Tibial artery (tissue), 4 donors: ENCODE measurements at regions not wholly inside any gene's neighbourhood (a gene's known extent, or its start where the extent isn't known, plus 50 kb on each side); places are given as distances from the start of the nearest gene placed in this dataset.

Experiments
- DNase-seq, 2 donors: peaks; one replicate each; pipeline ENCODE4 v3.0.0-alpha.2; 2019
- H3K27ac ChIP-seq, 2 donors: fragments of 200-600 bp; sonication (generic) in 1 of 2; 1 replicate in 1 of 2; 2 replicates in 1 of 2; pipeline ENCODE4 v1.5.1; 2018 to 2019; ENCODE audit warnings: mild to moderate bottlenecking in 1 of 2
- H3K27me3 ChIP-seq, 2 donors: fragments of 200-600 bp; sonication (generic) in 1 of 2; one replicate each; pipeline versions ENCODE4 v1.5.1 to v1.6.0; 2016 to 2019
- H3K36me3 ChIP-seq, 3 donors: fragments of 200-600 bp; sonication (generic) in 2 of 3; one replicate each; pipeline ENCODE4 v1.5.1; 2016 to 2019; ENCODE audit warnings: mild to moderate bottlenecking in 2 of 3
- H3K4me1 ChIP-seq, 4 donors: fragments of 200-600 bp; sonication (generic) in 2 of 4; 1 replicate in 3 of 4; 2 replicates in 1 of 4; pipeline ENCODE4 v1.5.1; 2016 to 2019
- H3K4me3 ChIP-seq, 2 donors: fragments of 200-600 bp; sonication (generic) in 1 of 2; 1 replicate in 1 of 2; 2 replicates in 1 of 2; pipeline ENCODE4 v1.5.1; 2018 to 2019; ENCODE audit warnings: mild to moderate bottlenecking in 2 of 2
- H3K9me3 ChIP-seq, 3 donors: fragments of 200-600 bp; sonication (generic) in 1 of 3; one replicate each; pipeline ENCODE4 v1.5.1; 2016 to 2019
- intact Hi-C: fragments of 100-400 bp; cut with DNase I; formaldehyde crosslinking; loops from one replicate; pipeline ENCODE4 v1.15.0; 2023; ENCODE audit warnings: low total_unique reads
- TF ChIP-seq, protein P1 (sequence below), 2 experiments: fragments of 200-600 bp in 1 of 2; fragments of 450-650 bp in 1 of 2; IDR thresholded peaks; one replicate each; pipeline ENCODE4 v1.5.1; 2017 to 2019; ENCODE audit warnings: antibody characterized with exemption in 2 of 2, mild to moderate bottlenecking in 1 of 2, moderate library complexity in 1 of 2

DNA sequence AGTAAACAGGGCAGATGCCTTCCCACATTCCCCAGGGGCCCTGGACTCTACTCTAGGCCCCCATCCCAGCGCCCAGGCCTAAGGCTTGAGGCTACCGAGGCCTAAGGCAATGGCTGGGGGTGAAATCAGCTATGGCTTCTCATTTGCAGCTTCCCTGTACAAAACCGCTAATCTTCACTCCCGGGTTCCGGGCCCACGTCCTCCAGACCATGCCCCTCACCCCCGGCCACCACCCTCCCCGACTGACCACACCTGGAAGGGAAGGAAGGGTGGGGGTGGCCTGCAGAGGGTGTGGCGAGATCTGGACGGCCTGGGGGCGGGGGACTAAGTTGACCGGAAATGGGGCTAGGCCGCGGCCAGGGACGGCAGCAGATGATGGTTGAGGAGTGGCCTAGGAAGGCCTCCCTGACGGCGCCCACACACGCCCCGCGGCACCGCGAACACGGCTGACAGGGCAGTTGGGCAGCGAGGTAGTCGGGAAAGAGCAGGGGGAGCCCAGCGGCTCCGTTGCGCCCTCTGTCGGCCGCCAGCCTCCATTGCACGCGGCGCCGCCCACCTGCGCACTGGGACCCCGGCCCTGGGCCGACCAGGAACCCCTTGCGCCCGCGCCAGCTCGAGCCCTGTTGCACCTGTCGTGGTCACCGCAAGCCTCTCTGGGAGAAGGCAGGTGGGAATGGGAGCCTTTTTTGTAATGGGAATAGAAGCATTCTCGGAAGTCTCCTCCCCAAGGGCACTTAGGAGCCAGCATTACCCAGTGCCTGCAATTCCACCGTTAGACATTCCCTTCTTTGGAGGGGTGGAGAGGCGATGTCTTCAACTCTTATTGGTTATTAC lies 95.9 kb upstream of the CALM2 start:
- Histone ChIP-seq H3K9me3 (no peaks in the 10 kb centered on the region), H3K4me1 (peaks cover 0 to 52% (median 27%) of the 10 kb centered on the region in 4 donors), H3K27me3 (no peaks in the 10 kb centered on the region), H3K36me3 (no peaks in the 10 kb centered on the region), H3K27ac (peak overlapping the region; percentile 74 to 80), H3K4me3 (peak overlapping the region; percentile 20 to 47)
- DNase-seq = peak; percentile 43 to 77
- TF ChIP-seq, protein P1, sequence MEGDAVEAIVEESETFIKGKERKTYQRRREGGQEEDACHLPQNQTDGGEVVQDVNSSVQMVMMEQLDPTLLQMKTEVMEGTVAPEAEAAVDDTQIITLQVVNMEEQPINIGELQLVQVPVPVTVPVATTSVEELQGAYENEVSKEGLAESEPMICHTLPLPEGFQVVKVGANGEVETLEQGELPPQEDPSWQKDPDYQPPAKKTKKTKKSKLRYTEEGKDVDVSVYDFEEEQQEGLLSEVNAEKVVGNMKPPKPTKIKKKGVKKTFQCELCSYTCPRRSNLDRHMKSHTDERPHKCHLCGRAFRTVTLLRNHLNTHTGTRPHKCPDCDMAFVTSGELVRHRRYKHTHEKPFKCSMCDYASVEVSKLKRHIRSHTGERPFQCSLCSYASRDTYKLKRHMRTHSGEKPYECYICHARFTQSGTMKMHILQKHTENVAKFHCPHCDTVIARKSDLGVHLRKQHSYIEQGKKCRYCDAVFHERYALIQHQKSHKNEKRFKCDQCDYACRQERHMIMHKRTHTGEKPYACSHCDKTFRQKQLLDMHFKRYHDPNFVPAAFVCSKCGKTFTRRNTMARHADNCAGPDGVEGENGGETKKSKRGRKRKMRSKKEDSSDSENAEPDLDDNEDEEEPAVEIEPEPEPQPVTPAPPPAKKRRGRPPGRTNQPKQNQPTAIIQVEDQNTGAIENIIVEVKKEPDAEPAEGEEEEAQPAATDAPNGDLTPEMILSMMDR (IDR thresholded peaks at IDR 0.05) = peak; percentile 93 to 98
- intact Hi-C loops = loop anchor here (5.0 kb wide), 1 partner anchor 90 kb away; no protein-coding TSS in a partner anchor

- no peaks in the 10 kb centered on the region for H3K27me3 ChIP-seq
- H3K4me3 ChIP-seq = no peak overlapping the region
- H3K36me3 ChIP-seq = no peaks in the 10 kb centered on the region
- TF ChIP-seq, protein P1 (IDR thresholded peaks at IDR 0.05) = no peak
- no peak for DNase-seq
- peaks cover 0 to 52% (median 27%) of the 10 kb centered on the region in 4 donors for H3K4me1 ChIP-seq
- peak overlapping the region; percentile 74 to 80 for H3K27ac ChIP-seq
- intact Hi-C loops = loop anchor here (5.0 kb wide), 1 partner anchor 89 kb away; no protein-coding TSS in a partner anchor
- no peaks in the 10 kb centered on the region for H3K9me3 ChIP-seq
These were observed 95.0 kb upstream of the CALM2 start for GRCh38 chr2:47271054-47272000.

DNA sequence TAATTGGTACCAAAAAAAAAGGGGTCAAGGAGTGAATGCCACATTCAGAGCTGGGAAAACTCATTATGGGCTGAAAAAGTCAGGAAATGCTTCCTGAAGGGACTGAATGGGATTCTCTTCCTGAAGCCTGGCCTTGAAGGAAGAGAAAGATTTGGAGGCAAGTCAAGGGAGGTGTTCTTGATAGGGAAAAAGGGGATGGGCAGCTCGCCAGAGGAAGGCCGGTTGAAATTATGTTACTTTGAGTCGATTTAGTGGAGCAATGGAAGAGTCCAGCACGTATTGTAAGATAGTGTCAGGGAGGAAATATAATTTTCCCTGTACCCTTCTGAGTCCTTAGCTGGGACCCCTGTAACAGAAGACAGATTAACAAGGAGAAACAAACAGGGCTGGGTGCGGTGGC lies 94.1 kb upstream of the CALM2 start:
- Histone ChIP-seq H3K4me1 (peaks cover 0 to 50% (median 27%) of the 10 kb centered on the region in 4 donors), H3K9me3 (no peaks in the 10 kb centered on the region), H3K27me3 (no peaks in the 10 kb centered on the region), H3K27ac (peak overlapping the region in 1 of 2 donors; percentile 64), H3K36me3 (no peaks in the 10 kb centered on the region), H3K4me3 (no peak overlapping the region)
- no peak for DNase-seq
- TF ChIP-seq, protein P1 (IDR thresholded peaks at IDR 0.05) = no peak
- intact Hi-C loops = loop anchor here (5.0 kb wide), 1 partner anchor 88 kb away; no protein-coding TSS in a partner anchor

DNA sequence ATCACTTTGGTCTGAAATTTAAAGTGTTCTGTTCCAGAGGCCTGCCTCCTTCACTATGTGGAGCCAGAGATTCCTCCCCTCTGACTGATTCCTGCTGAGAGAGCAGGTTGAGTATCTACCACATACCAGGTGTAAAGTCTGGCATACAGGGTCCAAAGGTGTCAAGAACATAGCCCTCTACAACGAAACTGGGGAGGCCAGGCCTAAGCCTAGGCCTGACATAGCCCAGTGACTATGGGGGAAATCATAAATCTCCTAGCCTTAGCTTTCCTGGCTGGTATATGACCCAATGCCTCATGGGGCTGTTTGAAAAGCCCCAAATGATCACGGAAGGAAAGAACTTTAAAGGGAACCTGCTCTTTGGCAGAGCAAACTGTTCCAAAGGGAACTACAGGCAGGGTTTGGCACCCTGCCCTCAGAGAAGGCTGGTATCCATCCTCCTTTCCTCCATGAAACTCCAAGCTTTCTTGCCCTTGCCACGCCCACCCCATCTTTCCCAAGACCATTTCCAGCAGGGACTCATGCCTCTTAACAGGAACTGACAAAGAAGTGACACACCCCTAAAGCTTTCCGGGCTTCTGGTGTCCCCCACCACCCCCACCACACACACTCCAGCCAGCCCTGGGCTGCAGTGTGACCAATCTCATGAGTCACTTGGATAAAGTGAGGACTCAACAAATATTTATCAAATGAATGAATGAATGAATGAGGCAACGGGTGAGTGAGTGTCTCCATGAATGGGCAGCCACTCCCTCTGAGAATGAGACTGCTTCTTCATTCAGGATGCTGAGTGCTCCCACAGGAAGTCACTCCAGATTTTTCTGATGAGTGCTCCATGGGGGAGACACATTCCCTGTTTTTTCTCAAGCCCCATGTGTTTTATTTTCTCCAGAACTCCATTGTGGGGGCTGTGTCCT lies 93.3 kb upstream of the CALM2 start:
- H3K27me3 ChIP-seq = no peaks in the 10 kb centered on the region
- H3K9me3 ChIP-seq = no peaks in the 10 kb centered on the region
- H3K4me1 ChIP-seq = peaks cover 0 to 42% (median 23%) of the 10 kb centered on the region in 4 donors
- peak overlapping the region; percentile 46 to 64 for H3K27ac ChIP-seq
- no peaks in the 10 kb centered on the region for H3K36me3 ChIP-seq
- DNase-seq = peak; percentile 83 to 84
- intact Hi-C loops = loop anchor here (5.0 kb wide), 1 partner anchor 87 kb away; no protein-coding TSS in a partner anchor
- no peak overlapping the region for H3K4me3 ChIP-seq
- TF ChIP-seq, protein P1 (IDR thresholded peaks at IDR 0.05) = no peak
